Epithelial cell of proximal tubule (primary cell): ENCODE measurements at regions not wholly inside any gene's neighbourhood (a gene's known extent, or its start where the extent isn't known, plus 50 kb on each side); places are given as distances from the start of the nearest gene placed in this dataset.

Experiments used
- DNase-seq: peaks from one replicate; pipeline ENCODE4 v3.0.0-alpha.2; 2011; ENCODE audit warnings: low read depth
- H3K4me3 ChIP-seq: 2 replicates; pipeline ENCODE4 v1.5.1; 2011; ENCODE audit warnings: low read depth, mild to moderate bottlenecking, low read length
- TF ChIP-seq, protein P1 (sequence below): conservative IDR thresholded peaks from 2 replicates; pipeline ENCODE4 v1.5.1; 2012; ENCODE audit warnings: low read depth, mild to moderate bottlenecking, low read length

DNA sequence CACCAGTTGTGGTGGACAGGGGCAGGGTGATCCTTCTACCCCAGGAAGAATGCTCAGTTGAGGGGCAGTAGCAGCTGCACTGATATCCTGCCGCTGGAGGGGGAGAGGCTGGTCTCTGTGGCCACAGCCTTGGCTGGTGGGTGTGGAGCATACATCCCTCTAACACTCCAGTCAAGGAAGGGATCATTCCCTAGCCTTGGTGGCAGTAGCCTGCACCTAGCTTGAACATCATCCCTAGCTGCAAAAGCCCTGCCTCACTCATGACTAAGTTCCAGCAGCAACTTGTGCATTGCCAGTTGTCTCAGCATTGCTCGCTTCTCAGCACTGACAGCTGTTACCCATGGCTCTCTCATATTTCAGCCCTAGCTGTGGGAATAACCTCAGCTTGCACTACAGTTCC, 688.9 kb upstream of the POT1 start:
- DNase-seq, result no peak
- H3K4me3 ChIP-seq, result no peak overlapping the region
- TF ChIP-seq, protein P1, sequence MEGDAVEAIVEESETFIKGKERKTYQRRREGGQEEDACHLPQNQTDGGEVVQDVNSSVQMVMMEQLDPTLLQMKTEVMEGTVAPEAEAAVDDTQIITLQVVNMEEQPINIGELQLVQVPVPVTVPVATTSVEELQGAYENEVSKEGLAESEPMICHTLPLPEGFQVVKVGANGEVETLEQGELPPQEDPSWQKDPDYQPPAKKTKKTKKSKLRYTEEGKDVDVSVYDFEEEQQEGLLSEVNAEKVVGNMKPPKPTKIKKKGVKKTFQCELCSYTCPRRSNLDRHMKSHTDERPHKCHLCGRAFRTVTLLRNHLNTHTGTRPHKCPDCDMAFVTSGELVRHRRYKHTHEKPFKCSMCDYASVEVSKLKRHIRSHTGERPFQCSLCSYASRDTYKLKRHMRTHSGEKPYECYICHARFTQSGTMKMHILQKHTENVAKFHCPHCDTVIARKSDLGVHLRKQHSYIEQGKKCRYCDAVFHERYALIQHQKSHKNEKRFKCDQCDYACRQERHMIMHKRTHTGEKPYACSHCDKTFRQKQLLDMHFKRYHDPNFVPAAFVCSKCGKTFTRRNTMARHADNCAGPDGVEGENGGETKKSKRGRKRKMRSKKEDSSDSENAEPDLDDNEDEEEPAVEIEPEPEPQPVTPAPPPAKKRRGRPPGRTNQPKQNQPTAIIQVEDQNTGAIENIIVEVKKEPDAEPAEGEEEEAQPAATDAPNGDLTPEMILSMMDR, result no peak

DNA sequence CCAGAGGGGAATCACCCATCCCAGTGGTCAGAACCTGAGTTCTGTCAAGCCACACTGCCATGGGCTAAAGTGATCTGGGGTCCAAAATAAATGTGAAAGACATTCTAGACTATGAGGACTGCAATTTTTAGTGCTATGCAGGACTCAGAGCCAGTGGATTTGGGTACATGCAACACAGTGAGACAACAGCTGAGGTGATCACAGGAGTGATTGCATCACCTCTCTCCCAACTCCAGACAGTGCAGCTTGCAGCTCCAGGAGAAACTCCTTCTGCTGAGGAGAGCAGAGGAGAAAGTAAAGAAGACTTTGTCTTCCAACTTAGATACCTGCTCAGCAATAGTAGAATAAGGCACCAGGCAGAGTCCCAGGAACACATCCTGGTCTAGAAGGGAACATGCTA, 682.0 kb upstream of the POT1 start:
- DNase-seq, result no peak

DNA sequence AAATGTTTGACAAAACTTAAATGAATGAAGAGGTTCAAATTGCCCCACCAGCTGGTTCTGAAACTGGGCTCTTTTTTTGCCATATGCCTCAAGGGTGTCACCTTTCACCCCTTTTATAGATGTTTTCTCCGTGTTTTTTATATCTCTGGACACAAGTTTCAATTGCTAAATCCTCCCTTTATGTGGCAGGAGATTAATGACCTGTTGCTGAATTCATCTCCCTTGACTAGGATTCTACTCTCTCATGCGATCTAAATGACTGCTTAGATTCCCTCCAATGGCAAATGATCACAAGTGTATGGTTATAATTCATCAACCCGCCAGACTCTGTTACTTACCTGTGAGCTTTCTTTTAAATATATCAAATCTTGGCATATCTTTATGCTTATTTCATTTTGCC, 677.0 kb upstream of the POT1 start:
- no peak for DNase-seq
- no peak overlapping the region for H3K4me3 ChIP-seq
- TF ChIP-seq, protein P1, result no peak

More for the DNA sequence above, 682.0 kb upstream of the POT1 start:
- no peak overlapping the region for H3K4me3 ChIP-seq
- TF ChIP-seq, protein P1, result no peak

DNA sequence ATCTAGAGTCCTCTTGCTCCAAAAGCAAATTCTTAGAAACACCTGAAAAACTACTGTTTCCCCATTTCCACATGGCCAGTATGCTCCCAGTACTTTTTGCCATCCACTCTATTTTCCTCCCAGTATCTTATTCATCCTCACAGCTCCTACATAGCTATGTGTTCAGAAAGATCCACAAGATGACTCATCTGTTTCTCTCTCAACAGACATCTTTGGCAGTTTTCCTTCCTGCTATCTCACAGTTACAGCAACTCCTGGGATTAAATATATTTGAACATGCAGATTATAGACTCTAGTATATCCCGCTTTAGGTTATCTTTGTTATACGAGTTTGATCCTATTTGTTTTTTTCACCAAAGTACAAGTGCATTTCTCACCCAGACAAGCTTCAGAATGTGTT, 675.6 kb upstream of the POT1 start:
- H3K4me3 ChIP-seq, result no peak overlapping the region
- DNase-seq, result peak; percentile 10
- TF ChIP-seq, protein P1, result no peak

DNA sequence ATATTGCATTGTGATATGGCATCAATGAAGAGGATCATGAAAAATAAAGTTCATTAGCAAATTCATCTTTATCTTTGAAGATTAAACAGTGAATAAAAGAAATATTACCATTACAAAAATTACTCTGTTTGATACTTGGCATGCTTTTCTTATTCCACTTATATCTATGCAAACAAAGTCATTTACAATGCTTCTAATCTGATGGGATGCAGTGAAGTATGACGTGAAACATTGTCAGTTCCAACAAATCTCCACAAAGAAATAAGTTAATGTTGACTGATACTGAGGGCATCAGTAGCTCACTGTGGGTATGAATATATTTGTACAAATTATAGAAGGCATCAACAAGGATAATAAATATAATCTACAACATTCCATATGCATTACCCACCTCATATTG, 672.8 kb upstream of the POT1 start:
- no peak overlapping the region for H3K4me3 ChIP-seq

DNA sequence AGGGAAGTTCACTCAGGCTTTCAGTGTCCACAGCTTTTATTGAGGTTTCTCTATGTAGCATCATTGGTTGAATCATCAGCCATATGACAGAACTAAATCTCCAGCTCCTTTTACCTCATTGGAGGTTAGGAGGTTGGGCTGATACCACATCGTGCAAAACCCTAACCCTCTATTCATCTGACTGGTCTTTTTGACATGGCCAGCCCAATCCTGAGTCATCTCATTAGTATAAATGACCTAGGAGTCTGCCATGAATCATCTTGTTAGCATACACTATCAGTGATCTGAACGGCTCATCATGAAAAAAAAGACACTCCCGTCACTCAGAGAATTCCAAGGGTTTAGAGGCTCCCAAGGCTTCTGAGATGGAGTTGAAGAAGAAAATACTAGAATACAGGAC, 669.8 kb upstream of the POT1 start:
- TF ChIP-seq, protein P1, result no peak
- H3K4me3 ChIP-seq, result no peak overlapping the region
- DNase-seq, result no peak

More for the DNA sequence above, 672.8 kb upstream of the POT1 start:
- TF ChIP-seq, protein P1, result no peak
- no peak for DNase-seq

DNA sequence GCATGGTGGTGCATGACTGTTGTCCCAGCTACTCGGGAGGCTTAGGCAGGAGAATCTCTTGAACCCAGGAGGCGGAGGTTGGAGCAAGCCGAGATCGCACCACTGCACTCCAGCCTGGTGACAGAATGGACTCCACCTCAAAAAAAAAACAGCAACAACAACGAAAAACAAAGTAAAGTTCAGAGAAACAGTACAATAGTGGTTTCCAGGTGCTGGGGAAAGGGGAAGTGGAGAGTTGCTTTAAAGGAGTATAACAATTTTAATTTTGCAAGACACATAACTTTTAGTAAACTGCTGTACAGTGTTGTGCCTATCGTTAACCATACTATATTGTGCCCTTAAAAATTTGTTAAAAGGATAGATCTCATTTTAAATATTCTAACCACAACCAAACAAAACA, 662.7 kb upstream of the POT1 start:
- no peak overlapping the region for H3K4me3 ChIP-seq
- DNase-seq, result no peak
- TF ChIP-seq, protein P1, result no peak
